Endothelial cell of umbilical vein (primary cell): ENCODE measurements at regions not wholly inside any gene's neighbourhood (a gene's known extent, or its start where the extent isn't known, plus 50 kb on each side); places are given as distances from the start of the nearest gene placed in this dataset.

ENCODE experiments used
- CTCF ChIP-seq, 2 donors: IDR thresholded peaks; 1 replicate in 1 of 2; 2 replicates in 1 of 2; pipeline ENCODE4 v1.5.1; 2011; ENCODE audit warnings: low read length in 2 of 2, mild to moderate bottlenecking in 2 of 2, moderate library complexity in 2 of 2, control low read depth in 1 of 2, inconsistent platforms in 1 of 2, low read depth in 1 of 2; ENCODE audit not compliant: insufficient read depth in 1 of 2; ENCODE audit errors: extremely low read depth in 1 of 2
- MAX ChIP-seq: IDR thresholded peaks from 2 replicates; pipeline ENCODE4 v1.6.1; 2011; ENCODE audit not compliant: insufficient read depth, insufficient read length
- POLR2AphosphoS5 ChIP-seq: IDR thresholded peaks from 2 replicates; pipeline ENCODE4 v1.6.1; 2012; ENCODE audit warnings: low read depth, mild to moderate bottlenecking, control low read depth, low read length, moderate library complexity; ENCODE audit not compliant: insufficient read depth

GRCh38 chr3:81033684-81034083 lies 727.8 kb downstream of the GBE1 start:
- TF ChIP-seq CTCF (IDR thresholded peaks at IDR 0.05; ENCODE audit: extremely low read depth in 1 of 2, insufficient read depth in 1 of 2, low read depth in 1 of 2, low read length in 2 of 2) (no peak), POLR2AphosphoS5 (no peak), MAX (no peak)
